Keratinocyte (primary cell): ENCODE measurements at regions not wholly inside any gene's neighbourhood (a gene's known extent, or its start where the extent isn't known, plus 50 kb on each side); places are given as distances from the start of the nearest gene placed in this dataset.

ENCODE experiments used
- DNase-seq: peaks from one replicate; pipeline ENCODE4 v3.0.0-alpha.2; 2011; ENCODE audit warnings: low read depth, missing footprints, low spot score
- FAIRE-seq: peaks from 2 replicates; lab custom pipeline; 2011; peaks lifted over from hg19 to GRCh38; lab: Jason Lieb, UNC
- H2AFZ ChIP-seq: 2 replicates; pipeline ENCODE4 v1.6.0; 2012; ENCODE audit warnings: low read length, control low read depth, inconsistent platforms; ENCODE audit not compliant: control insufficient read depth
- H3K27ac ChIP-seq: 2 replicates; pipeline ENCODE4 v1.5.1; 2011; ENCODE audit warnings: low read length; ENCODE audit not compliant: control insufficient read depth, insufficient read depth
- H3K27me3 ChIP-seq: 3 replicates; pipeline ENCODE4 v1.6.0; 2011; ENCODE audit warnings: low read length; ENCODE audit not compliant: control insufficient read depth, insufficient read depth; ENCODE audit errors: extremely low read depth
- H3K36me3 ChIP-seq, 2 experiments: 2 replicates in 1 of 2; 3 replicates in 1 of 2; pipeline ENCODE4 v1.5.1; 2011; ENCODE audit warnings: low read length in 2 of 2, mild to moderate bottlenecking in 1 of 2; ENCODE audit not compliant: control insufficient read depth in 2 of 2, insufficient read depth in 2 of 2; ENCODE audit errors: extremely low read depth in 1 of 2
- H3K4me1 ChIP-seq: 3 replicates; pipeline ENCODE4 v1.5.1; 2011; ENCODE audit warnings: low read length; ENCODE audit not compliant: control insufficient read depth, insufficient read depth; ENCODE audit errors: extremely low read depth
- H3K4me2 ChIP-seq: 3 replicates; pipeline ENCODE4 v1.6.0; 2011; ENCODE audit warnings: low read depth, low read length; ENCODE audit not compliant: control insufficient read depth, insufficient read depth; ENCODE audit errors: extremely low read depth
- H3K4me3 ChIP-seq, 3 experiments: fragments of 200-600 bp in 1 of 3; sonication (generic) in 1 of 3; 2 replicates in 2 of 3; 3 replicates in 1 of 3; pipeline ENCODE4 v1.5.1; 2011 to 2016; ENCODE audit warnings: low read length in 3 of 3, mild to moderate bottlenecking in 3 of 3, control low read depth in 2 of 3, inconsistent platforms in 1 of 3, low read depth in 1 of 3, mixed read lengths in 1 of 3, mixed run types in 1 of 3, moderate library complexity in 1 of 3; ENCODE audit not compliant: control insufficient read depth in 2 of 3, insufficient read depth in 2 of 3; ENCODE audit errors: extremely low read depth in 1 of 3
- H3K79me2 ChIP-seq: 2 replicates; pipeline ENCODE4 v1.6.0; 2012; ENCODE audit warnings: low read length; ENCODE audit not compliant: control insufficient read depth, insufficient read depth
- H3K9ac ChIP-seq: 3 replicates; pipeline ENCODE4 v1.6.0; 2011; ENCODE audit warnings: low read length; ENCODE audit not compliant: control insufficient read depth, insufficient read depth; ENCODE audit errors: extremely low read depth
- H3K9me1 ChIP-seq: 3 replicates; pipeline ENCODE4 v1.6.0; 2011; ENCODE audit warnings: low read length; ENCODE audit not compliant: control insufficient read depth, insufficient read depth; ENCODE audit errors: extremely low read depth
- H3K9me3 ChIP-seq: 2 replicates; pipeline ENCODE4 v1.5.1; 2012; ENCODE audit warnings: low read depth, low read length; ENCODE audit not compliant: control insufficient read depth
- H4K20me1 ChIP-seq: 3 replicates; pipeline ENCODE4 v1.6.0; 2011; ENCODE audit warnings: low read length; ENCODE audit not compliant: control insufficient read depth, insufficient read depth; ENCODE audit errors: extremely low read depth
- CTCF ChIP-seq, 3 experiments: IDR thresholded peaks in 1 of 3; conservative IDR thresholded peaks in 1 of 3; optimal IDR thresholded peaks in 1 of 3; 2 replicates in 2 of 3; 3 replicates in 1 of 3; pipeline versions ENCODE3 to v1.5.1; 2011; ENCODE audit warnings: low read length in 3 of 3, mild to moderate bottlenecking in 3 of 3, moderate library complexity in 2 of 3, control low read depth in 1 of 3, inconsistent platforms in 1 of 3; ENCODE audit not compliant: insufficient read depth in 2 of 3; ENCODE audit errors: extremely low read depth in 1 of 3
- EZH2 ChIP-seq: IDR thresholded peaks from one replicate; pipeline ENCODE4 v1.6.1; 2012; ENCODE audit warnings: inconsistent platforms, mild to moderate bottlenecking, low read length, moderate library complexity
- dilution Hi-C: fragments of 300-500 bp; cut with MboI; formaldehyde crosslinking; loops from one replicate; pipeline ENCODE4 v1.7.0; 2020; ENCODE audit warnings: low sequenced_read_pairs; ENCODE audit not compliant: extremely low pct_ligation_motif_present

DNA sequence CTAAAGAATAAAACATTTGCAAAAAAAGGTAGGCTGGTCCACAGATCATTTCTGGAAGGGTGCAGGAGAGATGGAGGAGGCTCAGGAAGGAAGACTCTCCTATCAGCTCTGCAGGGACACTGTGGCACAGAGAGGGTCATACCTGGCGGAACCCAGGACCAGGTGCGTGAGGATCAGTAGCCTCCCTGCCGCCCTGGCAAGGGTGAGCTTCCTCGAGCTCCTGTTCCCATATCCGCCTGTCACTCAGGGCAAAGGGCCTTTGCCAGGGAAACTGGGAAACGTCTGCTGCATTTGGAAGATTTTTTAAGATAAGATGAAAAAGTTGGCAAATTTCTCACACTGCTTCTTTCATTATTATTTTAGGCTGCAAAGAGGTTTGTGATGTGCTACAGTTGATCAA, 112.1 kb upstream of the TIAM1 start:
- TF ChIP-seq CTCF (optimal IDR thresholded peaks at IDR 0.05 in 1 of 3, IDR thresholded peaks at IDR 0.05 in 1 of 3, conservative IDR thresholded peaks at IDR 0.05 in 1 of 3; ENCODE audit: extremely low read depth in 1 of 3, insufficient read depth in 2 of 3, low read length in 3 of 3): no peak
- no peak for TF ChIP-seq EZH2
- H3K4me2 ChIP-seq: no peak overlapping the region
- no peaks in the 10 kb centered on the region for H3K27me3 ChIP-seq
- no peaks in the 10 kb centered on the region for H3K4me1 ChIP-seq
- H3K36me3 ChIP-seq: no peaks in the 10 kb centered on the region
- no peaks in the 10 kb centered on the region for H3K9me3 ChIP-seq
- H3K79me2 ChIP-seq: no peaks in the 10 kb centered on the region
- DNase-seq (no peak), FAIRE-seq (no peak)
- no peak overlapping the region for H3K4me3 ChIP-seq
- no peak overlapping the region for H3K27ac ChIP-seq
- dilution Hi-C loops: no loop called here
- no peak overlapping the region for H3K9ac ChIP-seq
- H3K9me1 ChIP-seq: no peaks in the 10 kb centered on the region
- no peak overlapping the region for H2AFZ ChIP-seq
- no peaks in the 10 kb centered on the region for H4K20me1 ChIP-seq

DNA sequence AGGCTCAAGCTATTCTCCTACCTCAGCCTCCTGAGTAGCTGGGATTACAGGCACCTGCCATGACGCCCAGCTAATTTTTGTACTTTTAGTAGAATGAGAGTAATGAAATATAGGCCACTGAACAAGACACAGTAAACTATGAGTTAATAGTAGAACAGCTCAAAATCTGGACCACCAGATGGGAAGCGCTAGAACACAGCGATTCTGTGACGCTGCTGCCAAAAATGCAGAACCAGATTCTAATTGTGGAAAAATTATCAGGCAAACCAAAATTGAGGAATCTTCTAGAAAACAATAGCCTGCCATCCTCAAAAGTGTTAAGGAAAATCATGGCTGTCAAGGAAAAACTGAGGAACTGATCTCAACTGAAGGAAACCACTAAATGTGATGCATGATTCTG, 111.4 kb upstream of the TIAM1 start:
- DNase-seq: no peak
- FAIRE-seq: no peak
- H3K27me3 ChIP-seq: no peaks in the 10 kb centered on the region
- H4K20me1 ChIP-seq: no peaks in the 10 kb centered on the region
- H3K9ac ChIP-seq: no peak overlapping the region
- no peaks in the 10 kb centered on the region for H3K9me3 ChIP-seq
- H3K4me1 ChIP-seq: no peaks in the 10 kb centered on the region
- H3K4me3 ChIP-seq: no peak overlapping the region
- dilution Hi-C loops: no loop called here
- no peak overlapping the region for H3K4me2 ChIP-seq
- no peak for TF ChIP-seq EZH2
- no peak for TF ChIP-seq CTCF (optimal IDR thresholded peaks at IDR 0.05 in 1 of 3, IDR thresholded peaks at IDR 0.05 in 1 of 3, conservative IDR thresholded peaks at IDR 0.05 in 1 of 3; ENCODE audit: extremely low read depth in 1 of 3, insufficient read depth in 2 of 3, low read length in 3 of 3)
- H3K79me2 ChIP-seq: no peaks in the 10 kb centered on the region
- no peaks in the 10 kb centered on the region for H3K36me3 ChIP-seq
- H3K27ac ChIP-seq: no peak overlapping the region
- no peak overlapping the region for H2AFZ ChIP-seq
- H3K9me1 ChIP-seq: no peaks in the 10 kb centered on the region
